ENCODE measurements at regions not wholly inside any gene's neighbourhood (a gene's known extent, or its start where the extent isn't known, plus 50 kb on each side); places are given as distances from the start of the nearest gene placed in this dataset.

- Histone ChIP-seq H3K27ac (no peak overlapping the region), H3K9me3 (no peaks in the 10 kb centered on the region), H3K36me3 (ENCODE audit: insufficient read depth in 1 of 2, low read depth in 1 of 2) (no peaks in the 10 kb centered on the region), H3K4me3 (no peak overlapping the region), H3K27me3 (ENCODE audit: insufficient read depth in 3 of 3, low read length in 2 of 3) (no peaks in the 10 kb centered on the region), H3K4me1 (no peaks in the 10 kb centered on the region)
- no peak for DNase-seq
- ATAC-seq, result no peak
- TF ChIP-seq CTCF (IDR thresholded peaks at IDR 0.05), result no peak
- intact Hi-C loops (cut with DNase I), result no loop called here
- WGBS, 3 donors, result 80 to 90% (median 80%) methylated on average over 2 of the region's 2 CpGs
These were observed 484.7 kb upstream of the C1orf87 start for GRCh38 chr1:60558236-60558635.

GRCh38 chr1:60553730-60554129, 480.2 kb upstream of the C1orf87 start:
- no peaks in the 10 kb centered on the region for H3K4me1 ChIP-seq
- TF ChIP-seq CTCF (IDR thresholded peaks at IDR 0.05), result no peak
- no peak for DNase-seq
- no peak overlapping the region for H3K4me3 ChIP-seq
- intact Hi-C loops (cut with DNase I), result no loop called here
- H3K27ac ChIP-seq, result no peak overlapping the region
- ATAC-seq, result no peak
- H3K27me3 ChIP-seq (ENCODE audit: insufficient read depth in 3 of 3, low read length in 2 of 3), result no peaks in the 10 kb centered on the region
- 93 to 98% (median 94%) methylated on average over 2 of the region's 2 CpGs for WGBS, 3 donors
- H3K9me3 ChIP-seq, result no peaks in the 10 kb centered on the region
- no peaks in the 10 kb centered on the region for H3K36me3 ChIP-seq (ENCODE audit: insufficient read depth in 1 of 2, low read depth in 1 of 2)

GRCh38 chr1:60547821-60548220, 474.3 kb upstream of the C1orf87 start:
- DNase-seq, result no peak
- intact Hi-C loops (cut with DNase I), result no loop called here
- Histone ChIP-seq H3K36me3 (ENCODE audit: insufficient read depth in 1 of 2, low read depth in 1 of 2) (no peaks in the 10 kb centered on the region), H3K9me3 (no peaks in the 10 kb centered on the region), H3K4me1 (no peaks in the 10 kb centered on the region), H3K27me3 (ENCODE audit: insufficient read depth in 3 of 3, low read length in 2 of 3) (no peaks in the 10 kb centered on the region), H3K4me3 (no peak overlapping the region), H3K27ac (no peak overlapping the region)
- 42 to 50% (median 47%) methylated on average over 4 of the region's 4 CpGs for WGBS, 3 donors
- TF ChIP-seq CTCF (IDR thresholded peaks at IDR 0.05), result no peak
- no peak for ATAC-seq

GRCh38 chr1:60541831-60542532, 468.4 kb upstream of the C1orf87 start:
- no peak for ATAC-seq
- no peak for DNase-seq
- intact Hi-C loops (cut with DNase I), result no loop called here
- Histone ChIP-seq H3K27me3 (ENCODE audit: insufficient read depth in 3 of 3, low read length in 2 of 3) (no peaks in the 10 kb centered on the region), H3K27ac (no peak overlapping the region), H3K36me3 (ENCODE audit: insufficient read depth in 1 of 2, low read depth in 1 of 2) (no peaks in the 10 kb centered on the region), H3K4me1 (no peaks in the 10 kb centered on the region), H3K9me3 (peaks cover 6% of the 10 kb centered on the region), H3K4me3 (no peak overlapping the region)
- WGBS, 3 donors, result 84 to 87% (median 87%) methylated on average over 2 of the region's 2 CpGs
- TF ChIP-seq CTCF (IDR thresholded peaks at IDR 0.05), result no peak

GRCh38 chr1:60540141-60540540, 466.6 kb upstream of the C1orf87 start:
- H3K27me3 ChIP-seq (ENCODE audit: insufficient read depth in 3 of 3, low read length in 2 of 3), result no peaks in the 10 kb centered on the region
- no peak for DNase-seq
- H3K36me3 ChIP-seq (ENCODE audit: insufficient read depth in 1 of 2, low read depth in 1 of 2), result no peaks in the 10 kb centered on the region
- no peak overlapping the region for H3K4me3 ChIP-seq
- H3K27ac ChIP-seq, result no peak overlapping the region
- H3K9me3 ChIP-seq, result peaks cover 6% of the 10 kb centered on the region
- intact Hi-C loops (cut with DNase I), result no loop called here
- 88 to 98% (median 91%) methylated on average over 12 of the region's 12 CpGs for WGBS, 3 donors
- H3K4me1 ChIP-seq, result no peaks in the 10 kb centered on the region
- TF ChIP-seq CTCF (IDR thresholded peaks at IDR 0.05), result no peak
- ATAC-seq, result no peak

Data from psoas muscle (tissue), 7 donors.